22Rv1 (cell line): ENCODE measurements at regions not wholly inside any gene's neighbourhood (a gene's known extent, or its start where the extent isn't known, plus 50 kb on each side); places are given as distances from the start of the nearest gene placed in this dataset.

Experiments used
- CTCF ChIP-seq: fragments of 450-650 bp; IDR thresholded peaks from 2 replicates; pipeline ENCODE4 v1.5.1; 2017; ENCODE audit warnings: mild to moderate bottlenecking
- ZFX ChIP-seq: fragments of 450-650 bp; IDR thresholded peaks from 2 replicates; pipeline ENCODE4 v1.6.1; 2017; ENCODE audit warnings: antibody characterized with exemption, borderline replicate concordance

- TF ChIP-seq CTCF (no peak), ZFX (no peak)
These were observed 1054.4 kb downstream of the XPNPEP1 start for GRCh38 chr10:108868881-108869280.
